GM18868 (cell line): ENCODE measurements at regions not wholly inside any gene's neighbourhood (a gene's known extent, or its start where the extent isn't known, plus 50 kb on each side); places are given as distances from the start of the nearest gene placed in this dataset.
"Not testable (repeated sequence)": the region's sequence is repeated elsewhere in the genome, so short reads cannot be mapped to it uniquely, and the experiment has no call there.

Source experiments
- ATAC-seq: cut with Tn5 transposase; IDR thresholded peaks from one replicate; pipeline ENCODE4 v1.9.1; 2021; ENCODE audit warnings: mild to moderate bottlenecking, moderate library complexity; ENCODE audit not compliant: unreplicated experiment

- no peak for ATAC-seq
These were observed 56.1 kb upstream of the TMEM132D start for GRCh38 chr12:129959889-129960288.

DNA sequence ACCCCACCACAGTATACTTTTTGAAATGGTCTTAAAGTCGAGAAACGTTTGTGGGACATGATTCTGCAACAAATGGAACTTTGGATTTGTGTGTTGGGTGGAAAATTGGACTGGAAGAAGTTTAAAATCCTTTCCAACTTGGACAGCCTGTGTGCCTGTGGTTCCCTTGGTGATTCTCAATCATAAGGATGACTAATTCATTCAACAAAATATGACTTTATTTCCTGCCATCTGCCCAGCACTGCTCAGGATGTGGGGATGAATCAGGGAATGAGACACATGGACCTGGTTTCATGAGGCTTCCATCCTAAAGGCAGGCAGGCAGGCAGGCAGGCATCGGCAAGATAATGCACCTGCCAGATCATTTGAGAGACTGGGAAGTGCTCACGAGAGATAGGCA is 57.3 kb upstream of the TMEM132D start:
- ATAC-seq: no peak

- ATAC-seq: no peak
These were observed 58.0 kb upstream of the TMEM132D start for GRCh38 chr12:129961856-129962255.

GRCh38 chr12:129964300-129964699 is 60.5 kb upstream of the TMEM132D start:
- ATAC-seq: no peak

DNA sequence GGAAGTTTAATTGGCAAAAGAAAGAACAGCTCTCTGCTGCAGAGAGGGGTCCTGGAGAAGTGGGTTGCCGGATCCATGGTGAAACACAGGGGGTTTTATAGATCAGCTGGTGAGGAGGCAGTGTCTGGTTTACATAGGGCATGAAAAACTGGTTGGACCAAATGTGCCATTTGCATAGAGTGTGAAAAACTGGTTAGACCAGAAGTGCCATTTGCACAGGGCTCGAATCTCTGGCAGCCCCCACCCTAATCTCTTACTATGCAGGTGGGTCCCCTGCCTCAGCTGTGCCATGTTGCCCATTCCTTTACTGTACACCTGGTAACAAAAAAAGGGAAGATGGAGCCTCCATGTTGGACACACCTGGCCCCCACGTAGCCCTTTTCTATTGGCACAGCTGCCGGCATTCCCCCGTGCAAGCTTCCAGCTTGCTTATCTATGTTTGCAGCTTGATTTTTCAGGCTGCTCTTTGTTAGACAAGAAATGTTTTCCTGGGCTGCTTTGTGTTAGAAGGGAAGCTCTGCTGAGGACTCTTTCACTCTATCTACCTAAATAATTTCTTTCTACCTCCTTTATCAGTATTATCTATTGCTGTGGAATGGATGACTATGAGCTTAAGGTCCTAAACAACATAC is 61.1 kb upstream of the TMEM132D start:
- no peak for ATAC-seq

- no peak for ATAC-seq
These were observed 62.5 kb upstream of the TMEM132D start for GRCh38 chr12:129966146-129966995.

DNA sequence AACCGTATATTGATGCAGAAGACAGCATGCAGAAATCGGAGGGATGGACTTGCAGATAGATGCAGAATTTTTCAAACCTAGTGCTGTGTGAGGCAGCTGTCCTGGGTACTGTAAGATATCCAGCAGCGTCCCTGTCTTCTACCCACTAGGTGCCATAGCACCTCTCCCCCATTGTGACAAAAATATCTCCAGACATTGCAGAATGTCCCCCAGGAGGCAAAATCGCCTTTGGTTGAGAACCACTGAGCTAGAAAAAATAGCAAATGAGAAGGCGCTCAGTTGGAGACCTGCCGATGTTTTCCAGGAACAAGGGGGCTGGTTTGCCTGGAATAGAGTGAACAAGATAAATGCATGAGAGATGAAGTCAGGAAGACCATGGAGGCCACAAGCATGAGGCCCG is 67.9 kb upstream of the TMEM132D start:
- ATAC-seq: no peak

DNA sequence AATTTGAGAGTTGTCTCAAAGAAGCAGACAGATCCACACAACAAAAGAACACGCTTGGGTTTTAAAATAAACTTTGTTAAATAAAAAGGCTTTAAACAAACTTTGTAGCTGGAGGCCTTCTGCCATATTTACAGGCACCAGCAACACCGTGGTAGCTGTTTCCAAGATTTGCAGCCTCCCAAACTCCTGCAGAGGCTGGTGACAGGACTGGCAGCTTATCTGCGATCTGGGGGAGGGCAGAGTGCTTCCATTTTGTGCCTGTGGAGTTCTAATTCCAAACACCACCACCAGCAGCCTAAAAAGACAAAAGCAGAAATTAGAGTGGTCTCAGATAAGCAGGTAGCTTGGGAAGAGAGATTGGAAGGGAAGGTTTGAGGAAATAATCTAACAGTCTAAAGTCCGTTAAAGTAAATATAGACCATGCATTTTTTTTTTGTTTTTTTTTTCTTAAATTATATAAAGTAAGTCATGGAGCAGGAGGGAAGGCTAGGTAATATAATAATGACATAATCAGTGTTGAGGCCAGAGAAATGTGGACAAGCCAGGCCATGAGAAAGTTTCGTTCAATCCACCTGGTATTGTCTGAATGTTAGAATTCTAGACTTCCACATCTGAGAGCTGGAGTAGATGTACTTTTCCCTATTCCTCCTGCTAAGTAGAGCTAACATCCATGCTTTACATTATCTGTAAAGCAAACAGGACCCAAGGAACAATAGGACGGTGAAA is 69.6 kb upstream of the TMEM132D start:
- no peak for ATAC-seq

DNA sequence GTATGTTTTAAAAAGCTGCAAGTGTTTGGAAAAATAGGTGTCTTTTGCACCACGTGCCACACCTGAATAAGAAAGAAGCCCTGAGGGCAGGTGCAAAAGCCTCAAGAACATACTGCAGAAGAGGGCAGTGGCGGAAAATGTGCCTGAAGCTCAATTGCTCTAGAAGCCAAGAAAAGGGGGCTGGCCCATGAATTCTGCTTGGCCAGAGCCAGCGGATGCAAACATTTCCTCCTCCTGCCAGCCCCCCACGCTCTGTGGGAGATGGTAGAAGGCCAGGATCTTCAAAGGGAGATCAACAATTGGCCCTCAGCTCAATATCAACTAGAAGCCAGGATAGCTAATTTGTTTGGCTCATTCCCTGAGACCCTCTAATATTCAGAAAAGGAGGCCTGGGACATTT is 80.3 kb upstream of the TMEM132D start:
- ATAC-seq: no peak

DNA sequence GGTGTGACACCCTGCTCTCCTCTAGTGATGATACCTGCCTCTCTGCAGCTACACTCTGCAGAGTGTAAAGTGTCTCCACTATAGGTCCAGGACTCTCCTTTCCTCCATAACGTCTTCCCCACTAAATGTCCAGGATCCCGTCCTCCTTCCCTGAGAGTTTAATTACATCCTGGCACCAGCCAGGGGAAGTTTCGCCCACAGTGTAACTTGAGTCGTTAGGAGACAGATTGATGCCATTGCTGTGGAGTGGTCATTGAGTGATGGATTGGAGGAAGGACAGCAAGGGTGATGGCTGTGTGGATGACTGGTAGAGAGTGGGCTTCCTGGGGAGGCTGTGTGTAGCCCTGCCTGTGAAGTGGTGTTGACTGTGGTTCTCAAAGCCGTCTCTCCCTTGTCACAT is 84.0 kb upstream of the TMEM132D start:
- ATAC-seq: no peak

DNA sequence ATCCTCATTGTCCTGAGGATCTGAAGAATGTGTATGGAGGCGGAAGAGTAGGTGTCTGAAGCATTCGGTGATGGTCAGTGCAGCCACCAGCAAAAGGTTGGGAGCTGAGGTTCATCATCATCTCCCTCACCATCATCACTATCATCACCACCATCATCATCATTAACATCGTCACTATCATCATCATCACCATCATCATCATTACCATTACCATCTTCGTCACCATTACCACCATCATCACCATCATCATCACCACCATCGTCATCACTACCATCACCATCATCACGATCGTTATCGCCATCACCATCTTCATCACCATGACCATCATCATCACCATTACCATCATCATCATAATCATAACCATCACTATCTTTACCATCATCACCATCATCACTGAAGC is 90.8 kb upstream of the TMEM132D start:
- no peak for ATAC-seq

- ATAC-seq: no peak
These were observed 93.4 kb upstream of the TMEM132D start for GRCh38 chr12:129997239-129997638.

DNA sequence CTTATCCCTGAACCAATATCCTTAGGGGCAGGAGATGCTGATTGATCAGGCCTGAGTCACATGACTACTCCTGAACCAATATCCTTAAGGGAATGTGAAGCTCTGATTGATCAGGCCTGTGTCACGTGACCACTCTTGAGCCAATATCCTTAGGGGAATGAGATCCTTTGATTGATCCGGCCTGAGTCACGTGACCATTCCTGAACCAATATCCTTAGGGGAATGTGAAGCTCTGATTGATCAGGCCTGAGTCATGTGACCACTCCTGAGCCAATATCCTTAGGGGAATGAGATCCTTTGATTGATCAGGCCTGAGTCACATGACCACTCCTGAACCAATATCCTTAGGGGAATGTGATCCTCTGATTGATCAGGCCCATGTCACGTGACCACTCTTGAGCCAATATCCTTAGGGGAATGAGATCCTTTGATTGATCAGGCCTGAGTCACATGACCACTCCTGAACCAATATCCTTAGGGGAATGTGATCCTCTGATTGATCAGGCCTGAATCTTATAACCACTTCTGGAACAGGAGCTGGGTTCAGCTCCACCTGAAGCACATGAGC is 100.6 kb upstream of the TMEM132D start:
- ATAC-seq: not testable (repeated sequence)

DNA sequence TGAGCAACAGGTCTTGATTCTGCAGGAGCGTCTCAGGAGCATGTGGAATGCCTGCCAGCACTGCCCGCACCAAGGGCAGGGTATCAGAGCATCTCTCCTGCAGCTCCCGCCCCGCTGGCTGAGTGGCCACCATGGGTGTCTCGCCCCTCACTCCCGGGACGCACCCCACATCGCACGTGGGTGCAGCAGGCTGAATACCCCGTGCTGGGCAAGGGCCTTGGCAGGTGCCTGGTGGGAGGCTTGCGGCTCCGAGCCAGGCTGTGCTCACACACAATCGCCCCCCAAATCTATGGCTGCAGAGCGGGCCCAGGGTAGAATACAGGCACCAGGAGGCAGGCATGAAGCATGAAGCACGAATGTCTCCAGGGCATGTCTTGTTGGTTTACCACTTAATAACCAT is 103.9 kb upstream of the TMEM132D start:
- ATAC-seq: no peak

DNA sequence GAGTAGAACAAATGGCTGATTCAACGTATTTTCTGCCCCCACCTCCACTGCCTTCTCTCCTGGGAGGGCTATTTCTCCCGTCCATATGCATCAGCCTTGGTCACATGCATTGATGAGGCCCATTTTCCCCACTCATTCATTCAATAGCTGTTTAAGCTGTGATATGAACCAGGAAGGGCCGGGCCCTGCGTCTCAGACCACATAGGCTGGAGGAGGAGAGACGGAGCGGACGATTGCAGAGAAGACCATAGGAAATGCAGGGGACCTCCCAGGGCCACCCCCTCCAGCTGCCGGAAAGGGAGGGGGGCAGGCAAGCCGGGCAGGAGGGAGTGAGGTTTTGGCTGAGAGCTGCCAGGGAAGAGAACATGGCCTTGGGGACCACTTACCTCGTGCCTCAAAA is 104.4 kb upstream of the TMEM132D start:
- ATAC-seq: no peak

GRCh38 chr12:130009961-130010360 is 106.1 kb upstream of the TMEM132D start:
- ATAC-seq: no peak

DNA sequence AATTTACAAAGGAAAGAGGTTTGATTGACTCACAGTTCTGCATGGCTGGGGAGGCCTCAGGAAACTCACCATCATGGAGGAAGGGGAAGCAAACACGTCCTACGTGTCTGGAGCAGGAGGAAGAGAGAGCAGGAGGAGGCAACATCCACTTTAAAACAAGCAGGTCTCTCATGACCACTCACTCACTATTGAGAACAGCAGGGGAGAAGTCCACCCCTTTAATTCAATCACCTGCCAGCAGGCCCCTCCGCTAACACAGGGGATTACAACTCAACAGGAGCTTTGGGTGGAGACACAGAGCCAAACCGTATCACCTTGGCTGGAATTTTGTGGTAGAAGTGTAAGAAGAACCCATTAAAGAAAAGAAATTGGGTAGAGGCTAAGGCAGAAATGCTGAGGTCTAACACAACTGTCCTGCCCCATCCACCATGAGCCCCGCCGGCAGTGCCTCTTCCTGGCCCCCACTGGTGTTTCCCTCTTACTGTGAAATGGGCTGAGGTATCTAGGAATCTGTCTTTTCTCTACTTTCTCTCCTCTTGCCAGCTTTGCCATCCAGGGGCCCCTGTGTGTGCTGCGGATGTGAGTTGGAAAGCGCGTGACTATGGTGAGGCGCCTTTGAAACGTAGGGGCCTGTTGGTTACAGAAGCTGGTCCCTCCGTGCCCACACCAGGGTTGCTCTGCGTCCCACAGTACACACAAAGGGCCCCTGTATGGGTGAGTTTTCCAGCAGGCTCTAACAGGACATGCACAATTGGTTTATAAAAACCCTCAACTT is 108.0 kb upstream of the TMEM132D start:
- no peak for ATAC-seq

DNA sequence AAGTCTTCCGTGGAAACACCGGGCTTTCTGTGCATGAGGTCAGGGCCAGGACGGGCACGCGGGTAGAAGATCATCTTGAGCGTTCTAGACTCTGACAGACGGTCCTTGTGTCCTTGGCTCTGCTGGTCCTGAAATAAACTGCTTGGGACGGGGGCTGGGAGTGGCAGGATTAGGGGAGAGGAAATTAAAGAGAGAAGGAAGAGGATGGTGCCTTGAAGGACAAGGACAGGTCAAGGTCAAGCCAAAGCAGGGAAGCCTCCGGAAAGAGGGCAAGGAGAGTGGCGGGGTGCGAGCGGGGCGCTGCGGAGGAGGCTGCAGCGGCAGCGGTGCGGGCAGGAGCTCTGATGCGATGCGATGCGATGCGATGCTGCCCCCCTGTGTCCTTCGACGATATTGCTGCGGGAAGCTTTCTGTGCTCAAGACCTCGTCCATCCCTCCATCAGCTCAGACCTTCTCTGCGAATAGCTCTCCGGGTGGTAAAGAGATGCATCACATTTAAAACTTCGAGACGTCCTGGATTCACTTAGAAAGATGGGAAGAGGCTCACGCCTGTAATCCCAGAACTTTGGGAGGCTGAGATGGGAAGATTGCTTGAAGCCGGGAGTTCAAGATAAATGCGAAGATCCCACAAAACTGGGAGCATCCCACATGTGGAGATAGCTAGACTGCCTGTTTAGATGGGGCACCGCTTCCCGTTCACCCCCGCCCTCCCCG is 110.1 kb upstream of the TMEM132D start:
- peak; percentile 96 for ATAC-seq

- ATAC-seq: no peak
These were observed 110.6 kb upstream of the TMEM132D start for GRCh38 chr12:130014485-130014807.

DNA sequence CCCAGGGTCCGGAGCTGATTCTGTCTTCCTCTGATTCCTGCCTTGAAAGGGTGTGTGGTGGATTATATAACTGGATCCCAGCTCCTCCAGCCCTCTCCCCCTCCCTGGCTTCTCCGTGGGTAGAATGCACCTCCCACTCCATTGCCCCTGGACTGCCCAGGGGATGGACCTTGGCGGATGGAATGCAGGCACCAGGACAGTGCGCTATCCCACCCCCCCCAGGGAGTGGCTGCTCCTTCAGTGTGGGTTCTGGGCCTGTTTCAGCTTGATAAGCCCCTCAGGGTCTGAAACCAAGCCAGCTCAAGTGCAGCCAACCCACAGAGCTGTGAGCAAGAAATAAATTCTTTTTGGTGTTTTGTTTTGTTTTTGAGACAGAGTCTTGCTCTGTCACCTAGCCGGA is 112.4 kb upstream of the TMEM132D start:
- no peak for ATAC-seq
